Left cardiac atrium (tissue), 4 donors: ENCODE measurements at regions not wholly inside any gene's neighbourhood (a gene's known extent, or its start where the extent isn't known, plus 50 kb on each side); places are given as distances from the start of the nearest gene placed in this dataset.
"Not testable (repeated sequence)": the region's sequence is repeated elsewhere in the genome, so short reads cannot be mapped to it uniquely, and the experiment has no call there.

Source experiments
- ATAC-seq, 2 donors: fragments of 200-7000 bp; cut with Tn5 transposase; one replicate each; pipeline ENCODE4 v1.9.1; 2020; ENCODE audit warnings: mild to moderate bottlenecking in 2 of 2, moderate library complexity in 2 of 2
- DNase-seq: peaks from one replicate; pipeline ENCODE4 v3.0.0-alpha.2; 2020
- intact Hi-C, 2 donors: fragments of 100-400 bp; cut with DNase I; formaldehyde crosslinking; loops; one replicate each; pipeline versions ENCODE4 v1.14.1 to v1.15.1; 2022 to 2023
- donor health status: DM: no; HTN: yes; CAD: no.
- donor health status: DM: no; HTN: yes; CAD: no; lungs with severe emphysema.
- donor health status: DM: yes; HTN: yes; CAD: no.
- donor health status: Dilated cardiomyopathy.

GRCh38 chr13:68627379-68627778 lies 1397.2 kb upstream of the PCDH9 start:
- ATAC-seq (no peak), DNase-seq (no peak)
- intact Hi-C loops: no loop called here

GRCh38 chr13:68616600-68617222 lies 1386.6 kb upstream of the PCDH9 start:
- no peak for DNase-seq
- intact Hi-C loops: no loop called here
- no peak for ATAC-seq

GRCh38 chr13:68609661-68610060 lies 1379.5 kb upstream of the PCDH9 start:
- ATAC-seq (no peak), DNase-seq (no peak)
- intact Hi-C loops: no loop called here

GRCh38 chr13:68608147-68608546 lies 1378.0 kb upstream of the PCDH9 start:
- DNase-seq: no peak
- intact Hi-C loops: no loop called here
- no peak for ATAC-seq

- ATAC-seq: no peak
- DNase-seq: no peak
- intact Hi-C loops: no loop called here
These were observed 1367.5 kb upstream of the PCDH9 start for GRCh38 chr13:68597641-68598040.

- ATAC-seq: no peak
- intact Hi-C loops: no loop called here
- no peak for DNase-seq
These were observed 1358.5 kb upstream of the PCDH9 start for GRCh38 chr13:68588623-68589022.

GRCh38 chr13:68584776-68585175 lies 1354.6 kb upstream of the PCDH9 start:
- ATAC-seq: no peak
- DNase-seq: no peak
- intact Hi-C loops: no loop called here

GRCh38 chr13:68574053-68574452 lies 1343.9 kb upstream of the PCDH9 start:
- DNase-seq (no peak), ATAC-seq (no peak)
- intact Hi-C loops: no loop called here

GRCh38 chr13:68551701-68552522 lies 1321.8 kb upstream of the PCDH9 start:
- ATAC-seq (no peak), DNase-seq (no peak)
- intact Hi-C loops: no loop called here

- intact Hi-C loops: no loop called here
- DNase-seq (no peak), ATAC-seq (no peak)
These were observed 1320.2 kb upstream of the PCDH9 start for GRCh38 chr13:68550330-68550729.

- DNase-seq (no peak), ATAC-seq (no peak)
- intact Hi-C loops: no loop called here
These were observed 1310.1 kb upstream of the PCDH9 start for GRCh38 chr13:68540244-68540643.

GRCh38 chr13:68535329-68535728 lies 1305.2 kb upstream of the PCDH9 start:
- DNase-seq: no peak
- intact Hi-C loops: no loop called here
- no peak for ATAC-seq

GRCh38 chr13:68527167-68527566 lies 1297.0 kb upstream of the PCDH9 start:
- intact Hi-C loops, DNase-seq, ATAC-seq: not testable (repeated sequence)

- intact Hi-C loops: no loop called here
- DNase-seq (no peak), ATAC-seq (no peak)
These were observed 1293.8 kb upstream of the PCDH9 start for GRCh38 chr13:68523838-68524424.

GRCh38 chr13:68522184-68522583 lies 1292.0 kb upstream of the PCDH9 start:
- DNase-seq (no peak), ATAC-seq (no peak)
- intact Hi-C loops: no loop called here

GRCh38 chr13:68509734-68510621 lies 1279.8 kb upstream of the PCDH9 start:
- DNase-seq (no peak), ATAC-seq (no peak)
- intact Hi-C loops: no loop called here

GRCh38 chr13:68506888-68507551 lies 1276.9 kb upstream of the PCDH9 start:
- intact Hi-C loops: no loop called here
- ATAC-seq: no peak
- DNase-seq: no peak

- intact Hi-C loops: no loop called here
- DNase-seq: no peak
- no peak for ATAC-seq
These were observed 1260.5 kb upstream of the PCDH9 start for GRCh38 chr13:68490594-68490993.

- ATAC-seq (no peak), DNase-seq (no peak)
- intact Hi-C loops: no loop called here
These were observed 1251.0 kb upstream of the PCDH9 start for GRCh38 chr13:68481130-68481529.
